DMS79 (cell line): ENCODE measurements at regions not wholly inside any gene's neighbourhood (a gene's known extent, or its start where the extent isn't known, plus 50 kb on each side); places are given as distances from the start of the nearest gene placed in this dataset.

ENCODE experiments used
- DNase-seq: peaks from one replicate; lab custom pipeline; 2025; lab: John Stamatoyannopoulos, UW

DNA sequence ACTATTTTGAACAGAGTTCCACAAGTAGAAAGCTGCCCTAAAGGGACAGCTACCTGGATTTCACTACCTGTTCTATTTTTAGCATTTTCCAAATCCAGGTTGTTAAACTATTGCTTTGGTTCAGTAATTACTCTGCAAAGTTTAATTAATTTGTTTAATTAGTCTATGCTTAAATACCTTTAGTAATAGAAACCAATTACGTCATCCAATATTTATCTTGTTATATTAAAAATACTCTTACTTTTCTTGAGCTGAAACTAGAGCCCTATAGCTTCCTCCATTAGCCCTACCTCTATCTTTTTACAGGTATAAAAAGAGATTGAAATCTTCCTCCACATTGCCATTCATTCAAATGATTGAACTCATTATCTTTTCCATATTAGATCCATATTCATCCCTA is 514.6 kb downstream of the DSC3 start:
- DNase-seq = no peak

GRCh38 chr18:30527226-30527625 is 515.3 kb downstream of the DSC3 start:
- no peak for DNase-seq

DNA sequence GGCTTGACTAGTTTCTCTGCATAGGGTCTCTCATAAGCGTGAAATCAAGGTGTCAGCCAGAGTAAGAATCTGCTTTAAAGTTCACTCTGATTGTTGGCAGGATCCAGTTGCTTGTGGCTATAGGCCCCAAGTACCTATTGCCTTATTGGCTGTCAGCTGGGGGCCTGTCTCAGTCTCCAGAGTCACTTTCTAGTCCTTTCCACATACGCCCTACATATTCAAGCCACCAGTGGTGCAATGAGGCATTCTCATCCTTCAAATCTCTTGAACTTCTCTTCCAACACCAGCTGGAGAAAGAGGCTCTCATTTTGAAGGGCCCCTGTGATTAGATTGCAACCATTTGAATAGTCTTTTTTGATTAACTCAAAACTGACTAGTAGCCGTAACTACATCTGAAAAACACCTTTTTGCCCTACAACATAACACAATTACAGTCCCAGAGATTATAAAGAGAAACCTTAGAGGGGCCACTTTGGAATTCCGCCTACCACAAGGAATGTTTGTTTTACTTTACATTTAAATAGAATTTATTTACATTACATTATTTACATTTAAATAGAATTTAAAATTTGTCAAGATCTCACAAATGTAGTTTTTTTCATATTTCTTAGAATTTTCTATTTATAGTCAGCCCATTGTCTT is 520.1 kb downstream of the DSC3 start:
- DNase-seq = no peak

GRCh38 chr18:30514059-30514458 is 528.5 kb downstream of the DSC3 start:
- no peak for DNase-seq

- no peak for DNase-seq
Observed at GRCh38 chr18:30512872-30513271, 529.7 kb downstream of the DSC3 start.

- no peak for DNase-seq
Observed at GRCh38 chr18:30510882-30511281, 531.7 kb downstream of the DSC3 start.

GRCh38 chr18:30501594-30501993 is 540.9 kb downstream of the DSC3 start:
- DNase-seq = no peak

- DNase-seq = no peak
Observed at GRCh38 chr18:30500240-30500945, 542.1 kb downstream of the DSC3 start.

- DNase-seq = no peak
Observed at GRCh38 chr18:30499721-30500120, 542.8 kb downstream of the DSC3 start.

GRCh38 chr18:30492552-30493129 is 549.9 kb downstream of the DSC3 start:
- no peak for DNase-seq

DNA sequence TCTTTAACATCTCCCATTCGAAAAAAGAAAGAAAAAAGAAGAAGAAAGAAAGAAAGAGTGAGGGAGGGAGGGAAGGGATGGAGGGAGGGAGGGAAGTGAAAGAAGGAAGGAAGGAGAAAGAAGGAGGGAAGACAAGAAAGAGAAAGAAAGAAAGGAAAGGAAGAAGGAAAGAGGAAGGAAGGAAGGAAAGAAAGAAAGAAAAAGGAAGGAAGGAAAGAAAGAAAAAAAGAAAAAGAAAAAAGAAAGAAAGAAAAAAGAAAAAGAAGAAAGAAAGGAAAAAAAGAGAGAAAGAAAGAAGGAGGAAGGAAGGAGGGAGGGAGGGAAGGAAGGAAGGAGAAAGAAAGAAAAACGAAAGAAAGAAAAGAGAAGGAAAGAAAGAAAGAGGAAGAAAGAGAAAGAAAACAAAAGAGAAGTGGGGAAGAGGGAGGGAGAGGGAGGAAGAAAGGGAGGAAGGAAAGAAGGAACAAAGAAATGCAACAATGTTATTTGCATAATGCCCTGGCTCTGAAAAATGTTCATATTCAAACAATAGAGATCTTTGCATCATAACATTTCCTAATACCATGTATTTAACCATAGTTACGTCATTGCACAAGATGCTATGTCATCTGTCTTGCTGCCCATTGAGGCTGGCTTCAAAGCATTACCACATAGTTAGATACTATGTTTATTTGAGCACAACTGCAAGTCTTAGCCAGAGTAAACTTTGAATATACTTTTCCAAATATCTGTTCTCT is 550.6 kb downstream of the DSC3 start:
- DNase-seq = no peak

- no peak for DNase-seq
Observed at GRCh38 chr18:30489890-30490643, 552.5 kb downstream of the DSC3 start.

- no peak for DNase-seq
Observed at GRCh38 chr18:30487962-30488361, 554.6 kb downstream of the DSC3 start.

GRCh38 chr18:30486856-30487255 is 555.7 kb downstream of the DSC3 start:
- no peak for DNase-seq

- DNase-seq = no peak
Observed at GRCh38 chr18:30485078-30485477, 557.5 kb downstream of the DSC3 start.

- no peak for DNase-seq
Observed at GRCh38 chr18:30481871-30482270, 560.7 kb downstream of the DSC3 start.

DNA sequence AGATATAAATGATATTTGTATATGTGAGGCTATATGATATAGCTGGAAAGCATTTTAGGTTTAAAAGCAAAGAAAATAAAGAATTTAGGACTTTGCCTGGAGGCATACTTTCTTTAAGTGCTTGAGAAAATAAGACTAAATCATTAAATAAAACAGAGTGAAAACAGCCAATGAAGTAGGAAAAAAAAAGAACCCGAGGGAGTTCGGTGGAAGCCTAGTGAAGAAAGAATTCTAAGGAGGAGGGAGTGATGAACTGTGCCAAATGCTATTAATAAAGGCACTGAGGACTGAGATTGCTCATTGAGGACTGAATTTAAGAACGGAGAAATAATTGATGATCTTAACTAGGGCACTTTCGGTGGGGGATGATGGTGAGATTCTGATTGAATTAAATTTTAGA is 573.5 kb downstream of the DSC3 start:
- DNase-seq = no peak

DNA sequence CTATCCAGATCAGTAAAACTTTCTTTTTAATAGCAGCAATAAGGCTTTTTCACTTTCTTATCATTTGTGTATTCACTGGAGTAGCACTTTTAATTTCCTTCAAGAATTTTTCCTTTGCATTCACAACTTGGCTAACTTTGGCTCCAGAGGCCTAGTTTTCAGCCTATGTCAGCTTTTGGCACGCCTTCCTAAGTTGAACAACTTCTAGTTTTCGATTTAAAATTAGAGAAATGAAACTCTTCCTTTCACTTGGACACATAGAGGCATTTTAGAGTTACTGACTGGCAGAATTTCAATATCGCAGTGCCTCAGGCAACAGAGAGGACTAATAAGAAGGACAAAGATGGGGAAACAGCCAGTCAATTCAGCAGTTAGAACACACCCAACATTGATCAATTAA is 577.4 kb downstream of the DSC3 start:
- DNase-seq = no peak

DNA sequence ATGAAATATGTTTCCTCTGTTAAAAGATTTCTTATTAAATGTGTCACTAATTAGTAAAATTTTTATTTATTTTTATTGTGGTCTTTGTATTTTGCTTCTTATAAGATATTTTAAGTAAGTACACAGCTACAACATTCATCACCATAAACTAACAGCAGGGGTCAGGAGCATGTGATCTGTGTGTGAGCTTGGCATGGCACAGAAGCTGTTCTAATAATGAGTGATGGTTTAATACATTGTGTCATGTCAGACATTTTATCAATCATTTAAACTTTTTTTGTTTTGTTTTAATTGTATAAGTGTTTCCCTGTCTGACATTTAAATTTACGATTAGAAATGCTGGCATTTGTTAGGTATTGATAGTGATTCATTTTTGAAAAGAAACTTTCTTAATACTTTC is 585.4 kb downstream of the DSC3 start:
- no peak for DNase-seq

- no peak for DNase-seq
Observed at GRCh38 chr18:30455741-30456140, 586.8 kb downstream of the DSC3 start.

DNA sequence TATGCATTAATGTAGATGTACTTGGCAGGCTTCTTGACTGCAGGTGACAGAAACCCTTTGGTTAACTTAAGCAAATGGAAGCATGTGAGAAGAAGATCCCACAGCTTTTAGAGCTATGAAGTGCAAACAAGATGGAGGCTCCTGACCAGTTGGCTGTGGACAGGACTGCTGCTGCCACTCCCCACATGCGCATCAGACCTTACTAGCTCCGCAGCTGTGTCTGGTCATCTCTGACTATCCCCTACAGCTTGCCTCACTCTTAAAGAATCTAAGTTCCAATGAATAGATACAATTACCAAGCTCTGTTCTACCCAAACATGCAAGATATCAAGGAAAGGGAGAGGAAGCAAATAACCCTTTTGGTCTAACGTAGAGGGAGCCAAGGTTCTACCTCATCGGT is 587.6 kb downstream of the DSC3 start:
- no peak for DNase-seq

DNA sequence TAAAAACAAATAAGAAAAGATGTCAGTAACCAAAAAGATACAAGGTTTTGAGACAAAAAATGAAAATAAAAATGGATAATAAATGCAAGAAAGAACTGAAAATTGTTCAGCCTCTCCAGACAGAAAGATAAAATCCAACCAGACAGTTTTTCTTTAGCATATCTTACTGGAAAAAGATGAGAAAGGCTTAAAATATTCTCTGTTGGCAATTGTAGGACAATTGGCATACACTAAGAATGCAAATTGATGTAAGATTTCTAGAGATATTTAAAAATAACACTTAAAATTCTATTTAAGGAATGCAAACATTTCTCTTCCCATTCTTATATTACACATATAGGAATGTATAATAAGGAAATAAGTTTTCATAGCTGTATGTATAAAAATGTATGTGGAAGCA is 590.6 kb downstream of the DSC3 start:
- DNase-seq = no peak
